Thyroid gland (tissue), 4 donors: ENCODE measurements at regions not wholly inside any gene's neighbourhood (a gene's known extent, or its start where the extent isn't known, plus 50 kb on each side); places are given as distances from the start of the nearest gene placed in this dataset.

Source experiments
- CTCF ChIP-seq, 6 experiments: fragments of 200-600 bp in 3 of 6; fragments of 450-650 bp in 3 of 6; sonication (generic) in 3 of 6; IDR thresholded peaks; one replicate each; pipeline ENCODE4 v1.5.1; 2016 to 2019; ENCODE audit warnings: antibody characterized with exemption in 6 of 6, mild to moderate bottlenecking in 2 of 6, inconsistent platforms in 1 of 6, moderate library complexity in 1 of 6
- POLR2A ChIP-seq, 2 donors: fragments of 450-650 bp; IDR thresholded peaks; one replicate each; pipeline ENCODE4 v1.6.1; 2017; ENCODE audit warnings: antibody characterized with exemption in 2 of 2, mild to moderate bottlenecking in 2 of 2, moderate library complexity in 1 of 2

- TF ChIP-seq CTCF (IDR thresholded peaks at IDR 0.05) = no peak
- TF ChIP-seq POLR2A (IDR thresholded peaks at IDR 0.05) = no peak
These were observed 496.8 kb upstream of the SOX5 start for GRCh38 chr12:24446287-24446686.
